GM18951 (cell line): ENCODE measurements at regions not wholly inside any gene's neighbourhood (a gene's known extent, or its start where the extent isn't known, plus 50 kb on each side); places are given as distances from the start of the nearest gene placed in this dataset.

Experiments
- POLR2A ChIP-seq: IDR thresholded peaks from 4 replicates; pipeline ENCODE4 v1.6.1; 2011; ENCODE audit warnings: mild to moderate bottlenecking; ENCODE audit not compliant: insufficient read length, insufficient read depth; ENCODE audit errors: extremely low read depth
- in situ Hi-C: fragments of 300-500 bp; cut with MboI; formaldehyde crosslinking; loops from one replicate; pipeline ENCODE4 v1.12.0; 2022; ENCODE audit warnings: low sequenced_read_pairs, mixed read lengths, inconsistent platforms; ENCODE audit not compliant: unreplicated experiment

DNA sequence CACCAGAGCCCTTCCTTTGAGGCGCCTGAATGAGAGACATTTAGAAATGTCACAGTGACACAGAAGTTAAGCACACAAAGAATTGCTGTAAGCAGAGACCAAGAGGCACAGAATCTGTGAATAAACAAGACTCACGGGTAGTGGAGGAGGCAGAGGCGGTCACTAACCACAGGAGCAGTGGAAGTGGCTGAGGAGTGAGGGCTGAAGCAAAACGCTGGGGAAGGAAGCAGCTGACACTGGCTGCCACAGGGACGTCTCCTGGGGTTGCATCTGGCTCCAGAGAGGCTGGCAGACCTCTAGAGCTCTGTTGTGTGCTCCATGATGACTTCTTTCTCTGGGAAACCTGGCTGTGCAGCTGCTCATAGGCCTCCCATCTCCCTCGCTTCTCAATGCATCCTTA lies 65.0 kb upstream of the SLC2A12 start:
- in situ Hi-C loops, result no loop called here

DNA sequence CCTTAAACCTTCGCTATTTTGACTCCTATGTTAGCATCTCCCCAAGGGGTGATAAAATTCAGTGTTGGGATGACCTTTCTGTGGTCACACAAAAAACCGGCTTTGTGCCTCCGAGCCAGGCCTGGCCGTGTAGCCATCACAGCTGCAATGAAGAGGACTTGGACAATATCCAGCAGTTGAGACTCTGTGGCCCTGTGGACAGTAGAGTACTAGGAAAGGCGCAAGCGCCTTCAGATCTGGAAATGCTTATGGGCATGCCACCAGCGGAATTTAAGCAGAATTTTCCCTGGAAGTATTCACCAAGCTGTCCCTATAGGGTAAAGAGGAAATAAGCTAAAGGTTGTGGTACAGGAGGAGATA lies 63.3 kb upstream of the SLC2A12 start:
- TF ChIP-seq POLR2A, result no peak
- in situ Hi-C loops, result no loop called here

More for the DNA sequence above, 65.0 kb upstream of the SLC2A12 start:
- TF ChIP-seq POLR2A, result no peak

- in situ Hi-C loops, result no loop called here
- TF ChIP-seq POLR2A, result no peak
These were observed 62.7 kb upstream of the SLC2A12 start for GRCh38 chr6:134114918-134115714.

DNA sequence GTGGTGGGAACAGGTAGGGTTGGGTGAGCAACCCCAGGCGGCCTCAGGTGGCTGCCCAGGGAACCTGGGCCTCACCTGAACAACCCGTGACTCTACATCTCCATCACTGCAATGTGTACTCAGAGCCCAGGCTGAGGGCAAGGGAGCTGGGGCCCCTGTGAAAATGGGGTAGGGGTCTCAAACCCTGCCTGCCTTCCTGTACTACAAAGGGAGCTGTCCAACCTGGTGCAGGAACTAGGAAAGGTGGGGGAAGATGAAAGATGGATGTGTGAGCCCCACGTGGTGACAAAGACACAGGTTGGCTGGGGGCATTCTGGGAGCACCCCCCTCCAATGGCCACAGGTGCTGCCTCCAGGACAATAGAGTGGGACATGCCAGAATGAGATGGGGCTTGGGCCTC lies 62.1 kb upstream of the SLC2A12 start:
- TF ChIP-seq POLR2A, result no peak
- in situ Hi-C loops, result no loop called here

GRCh38 chr6:134111726-134112125 lies 59.3 kb upstream of the SLC2A12 start:
- in situ Hi-C loops, result no loop called here
- TF ChIP-seq POLR2A, result no peak

GRCh38 chr6:134111062-134111677 lies 58.7 kb upstream of the SLC2A12 start:
- in situ Hi-C loops, result no loop called here
- no peak for TF ChIP-seq POLR2A

- in situ Hi-C loops, result no loop called here
- no peak for TF ChIP-seq POLR2A
These were observed 54.3 kb upstream of the SLC2A12 start for GRCh38 chr6:134106702-134107101.

- no peak for TF ChIP-seq POLR2A
- in situ Hi-C loops, result no loop called here
These were observed 53.5 kb upstream of the SLC2A12 start for GRCh38 chr6:134105940-134106339.

DNA sequence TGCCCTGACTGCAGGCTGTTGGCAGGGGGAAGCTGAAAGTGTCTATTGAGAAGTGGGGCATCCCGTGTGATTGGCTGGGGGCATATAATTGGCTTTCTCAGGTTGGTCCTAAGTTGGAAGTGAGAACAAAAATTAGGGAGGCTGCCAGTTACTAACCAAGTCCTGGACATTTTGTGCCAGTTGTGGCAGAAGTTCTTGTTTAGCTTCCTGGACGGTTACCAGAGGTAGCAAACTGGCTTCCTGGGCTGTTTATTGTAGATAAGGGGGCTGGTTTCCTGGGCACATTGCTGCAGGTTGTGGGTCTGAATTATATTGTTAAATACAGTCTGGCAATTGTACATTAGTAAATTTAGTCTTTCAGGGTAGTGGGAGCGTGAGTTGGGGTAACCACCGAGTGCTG lies 50.6 kb upstream of the SLC2A12 start:
- in situ Hi-C loops, result loop anchor here (5.0 kb wide), 1 partner anchor 181 kb away; no protein-coding TSS in a partner anchor
- no peak for TF ChIP-seq POLR2A
